Endothelial cell of umbilical vein (primary cell): ENCODE measurements at regions not wholly inside any gene's neighbourhood (a gene's known extent, or its start where the extent isn't known, plus 50 kb on each side); places are given as distances from the start of the nearest gene placed in this dataset.

ENCODE experiments used
- BruUV-seq: library from RNA; stranded (reverse); fragments of 400-500 nt; replicated peaks from 2 replicates; lab custom pipeline; 2021; lab: Mats Ljungman, UMichigan
- CTCF ChIA-PET: fragments of 300-600, 350-600 bp; sonication (Branson Sonifier 250); formaldehyde crosslinking; loops from one replicate; lab custom pipeline; 2021; ENCODE audit warnings: antibody characterized with exemption, inconsistent platforms; lab: Charles Lee
- POLR2A ChIA-PET: fragments of 300-600, 350-600 bp; sonication (Branson Sonifier 250); formaldehyde crosslinking; loops from one replicate; lab custom pipeline; 2021; ENCODE audit warnings: antibody characterized with exemption, inconsistent platforms; lab: Charles Lee
- DNase-seq: peaks from one replicate; pipeline ENCODE4 v3.0.0-alpha.2; 2011; ENCODE audit warnings: low read depth, low spot score
- FAIRE-seq: peaks from 2 replicates; lab custom pipeline; 2011; peaks lifted over from hg19 to GRCh38; lab: Jason Lieb, UNC
- H2AFZ ChIP-seq: 2 replicates; pipeline ENCODE4 v1.6.0; 2012; ENCODE audit warnings: low read depth, low read length, control low read depth, inconsistent platforms
- H3K27ac ChIP-seq: 2 replicates; pipeline ENCODE4 v1.5.1; 2011; ENCODE audit warnings: low read depth, mild to moderate bottlenecking, control low read depth, low read length, moderate library complexity; ENCODE audit not compliant: insufficient read depth
- H3K27me3 ChIP-seq, 2 experiments: 2 replicates each; pipeline versions ENCODE4 v1.6.0 to v1.6.1; 2011; ENCODE audit warnings: low read length in 2 of 2, mixed read lengths in 1 of 2; ENCODE audit not compliant: control insufficient read depth in 2 of 2, insufficient read depth in 2 of 2
- H3K36me3 ChIP-seq, 2 experiments: 2 replicates in 1 of 2; 3 replicates in 1 of 2; pipeline ENCODE4 v1.5.1; 2011; ENCODE audit warnings: low read length in 2 of 2, mild to moderate bottlenecking in 1 of 2, moderate library complexity in 1 of 2; ENCODE audit not compliant: control insufficient read depth in 2 of 2, insufficient read depth in 2 of 2; ENCODE audit errors: extremely low read depth in 1 of 2
- H3K4me1 ChIP-seq: 3 replicates; pipeline ENCODE4 v1.5.1; 2011; ENCODE audit warnings: mild to moderate bottlenecking, low read length; ENCODE audit not compliant: control insufficient read depth, insufficient read depth; ENCODE audit errors: extremely low read depth
- H3K4me2 ChIP-seq: 2 replicates; pipeline ENCODE4 v1.6.1; 2011; ENCODE audit warnings: low read length, control low read depth, mixed read lengths; ENCODE audit not compliant: insufficient read depth
- H3K4me3 ChIP-seq, 3 experiments: fragments of 200-600 bp in 1 of 3; sonication (generic), shearing (Covaris generic) in 1 of 3; replicated peaks in 1 of 3; 2 replicates each; pipeline ENCODE4 v1.5.1; 2011 to 2016; ENCODE audit warnings: control low read depth in 3 of 3, low read length in 3 of 3, mild to moderate bottlenecking in 2 of 3, inconsistent platforms in 1 of 3, low read depth in 1 of 3, moderate library complexity in 1 of 3; ENCODE audit not compliant: insufficient read depth in 1 of 3
- H3K79me2 ChIP-seq: 2 replicates; pipeline ENCODE4 v1.6.0; 2012; ENCODE audit warnings: low read length, inconsistent platforms; ENCODE audit not compliant: control insufficient read depth, insufficient read depth
- H3K9ac ChIP-seq: replicated peaks from 2 replicates; pipeline ENCODE3; 2011; ENCODE audit warnings: low read length, control low read depth; ENCODE audit not compliant: insufficient read depth; ENCODE audit errors: extremely low read depth
- H3K9me1 ChIP-seq: replicated peaks from 3 replicates; pipeline ENCODE4 v1.6.0; 2011; ENCODE audit warnings: mild to moderate bottlenecking, low read length; ENCODE audit not compliant: control insufficient read depth, insufficient read depth; ENCODE audit errors: extremely low read depth
- H3K9me3 ChIP-seq: replicated peaks from 2 replicates; pipeline ENCODE4 v1.5.1; 2012; ENCODE audit warnings: low read length, inconsistent platforms; ENCODE audit not compliant: control insufficient read depth, insufficient read depth
- H4K20me1 ChIP-seq: replicated peaks from 2 replicates; pipeline ENCODE3; 2011; ENCODE audit warnings: mild to moderate bottlenecking, low read length; ENCODE audit not compliant: control insufficient read depth, insufficient read depth; ENCODE audit errors: extremely low read depth
- EZH2 ChIP-seq: IDR thresholded peaks from 2 replicates; pipeline ENCODE4 v1.6.1; 2012; ENCODE audit warnings: borderline replicate concordance, low read depth, mild to moderate bottlenecking, moderate library complexity, low read length, inconsistent platforms; ENCODE audit not compliant: severe bottlenecking
- FOS ChIP-seq: IDR thresholded peaks from 2 replicates; pipeline ENCODE4 v1.6.1; 2011; ENCODE audit warnings: mild to moderate bottlenecking, low read length, moderate library complexity, borderline replicate concordance; ENCODE audit not compliant: insufficient read depth
- GATA2 ChIP-seq: IDR thresholded peaks from 2 replicates; pipeline ENCODE4 v1.7.0; 2011; ENCODE audit warnings: low read depth, mild to moderate bottlenecking, moderate library complexity, mixed read lengths, low read length; ENCODE audit not compliant: insufficient read length, insufficient read depth
- JUN ChIP-seq: IDR thresholded peaks from 2 replicates; pipeline ENCODE4 v1.6.1; 2011; ENCODE audit warnings: borderline replicate concordance, low read depth; ENCODE audit not compliant: insufficient read length, insufficient read depth
- MYC ChIP-seq: IDR thresholded peaks from one replicate; pipeline ENCODE4 v1.6.1; 2011; ENCODE audit warnings: mild to moderate bottlenecking, low read depth, low read length
- POLR2A ChIP-seq: IDR thresholded peaks from 2 replicates; pipeline ENCODE4 v1.6.1; 2012; ENCODE audit warnings: low read depth, mild to moderate bottlenecking, control low read depth, low read length
- POLR2AphosphoS5 ChIP-seq: IDR thresholded peaks from 2 replicates; pipeline ENCODE4 v1.6.1; 2012; ENCODE audit warnings: low read depth, mild to moderate bottlenecking, control low read depth, low read length, moderate library complexity; ENCODE audit not compliant: insufficient read depth
- dilution Hi-C: fragments of 300-500 bp; cut with MboI; formaldehyde crosslinking; loops from one replicate; pipeline ENCODE4 v1.15.0; 2019; ENCODE audit warnings: low sequenced_read_pairs; ENCODE audit not compliant: extremely low pct_ligation_motif_present
- intact Hi-C: fragments of 100-400 bp; cut with micrococcal nuclease; formaldehyde crosslinking; loops from one replicate; pipeline ENCODE4 v1.10.0; 2022
- TF ChIP-seq, protein P1 (sequence below), 2 donors: IDR thresholded peaks; 1 replicate in 1 of 2; 2 replicates in 1 of 2; pipeline ENCODE4 v1.5.1; 2011; ENCODE audit warnings: low read length in 2 of 2, mild to moderate bottlenecking in 2 of 2, moderate library complexity in 2 of 2, control low read depth in 1 of 2, inconsistent platforms in 1 of 2, low read depth in 1 of 2; ENCODE audit not compliant: insufficient read depth in 1 of 2; ENCODE audit errors: extremely low read depth in 1 of 2
- TF ChIP-seq, protein P2 (sequence below): IDR thresholded peaks from 2 replicates; pipeline ENCODE4 v1.6.1; 2011; ENCODE audit not compliant: insufficient read depth, insufficient read length

DNA sequence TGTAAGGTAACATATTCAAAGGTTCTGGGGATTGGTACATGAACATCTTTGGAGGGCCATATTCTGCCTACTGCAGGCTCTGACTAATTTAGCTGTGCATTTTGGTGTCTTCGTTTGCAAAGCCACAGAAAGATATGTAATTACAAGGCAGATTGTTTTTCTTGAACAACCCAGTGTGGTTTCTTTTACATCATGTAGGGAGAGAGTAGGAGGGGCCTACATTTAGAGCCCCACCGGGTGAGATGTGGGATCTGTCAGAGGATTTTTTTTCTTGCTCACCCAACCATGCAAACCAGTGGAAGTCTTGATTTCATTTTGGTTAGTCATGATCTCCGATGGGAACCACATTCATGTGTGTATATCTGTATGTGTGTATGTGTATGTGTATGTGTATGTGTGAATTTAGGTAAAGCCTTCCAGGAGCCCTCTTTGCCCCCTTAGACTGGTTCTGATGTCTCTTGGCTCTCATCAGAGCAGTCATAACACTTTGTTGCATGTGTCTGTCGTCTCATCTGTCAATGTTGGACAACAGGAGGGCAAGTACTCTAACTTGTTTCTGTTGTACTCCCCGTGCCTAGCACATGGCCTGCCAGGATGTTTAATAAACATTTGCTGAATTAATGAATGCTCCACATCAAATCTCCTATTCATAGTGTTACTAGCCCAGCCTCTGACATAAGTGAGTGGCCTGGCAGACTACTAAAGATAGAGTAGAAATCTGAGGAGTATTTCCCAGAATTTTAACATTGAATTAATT is 239.9 kb downstream of the MTX2 start:
- no peak overlapping the region for H3K4me3 ChIP-seq
- intact Hi-C loops: no loop called here
- dilution Hi-C loops: no loop called here
- H3K27me3 ChIP-seq: no peaks in the 10 kb centered on the region
- H3K36me3 ChIP-seq: no peaks in the 10 kb centered on the region
- BruUV-seq: no TSS peak
- TF ChIP-seq, protein P1, sequence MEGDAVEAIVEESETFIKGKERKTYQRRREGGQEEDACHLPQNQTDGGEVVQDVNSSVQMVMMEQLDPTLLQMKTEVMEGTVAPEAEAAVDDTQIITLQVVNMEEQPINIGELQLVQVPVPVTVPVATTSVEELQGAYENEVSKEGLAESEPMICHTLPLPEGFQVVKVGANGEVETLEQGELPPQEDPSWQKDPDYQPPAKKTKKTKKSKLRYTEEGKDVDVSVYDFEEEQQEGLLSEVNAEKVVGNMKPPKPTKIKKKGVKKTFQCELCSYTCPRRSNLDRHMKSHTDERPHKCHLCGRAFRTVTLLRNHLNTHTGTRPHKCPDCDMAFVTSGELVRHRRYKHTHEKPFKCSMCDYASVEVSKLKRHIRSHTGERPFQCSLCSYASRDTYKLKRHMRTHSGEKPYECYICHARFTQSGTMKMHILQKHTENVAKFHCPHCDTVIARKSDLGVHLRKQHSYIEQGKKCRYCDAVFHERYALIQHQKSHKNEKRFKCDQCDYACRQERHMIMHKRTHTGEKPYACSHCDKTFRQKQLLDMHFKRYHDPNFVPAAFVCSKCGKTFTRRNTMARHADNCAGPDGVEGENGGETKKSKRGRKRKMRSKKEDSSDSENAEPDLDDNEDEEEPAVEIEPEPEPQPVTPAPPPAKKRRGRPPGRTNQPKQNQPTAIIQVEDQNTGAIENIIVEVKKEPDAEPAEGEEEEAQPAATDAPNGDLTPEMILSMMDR (IDR thresholded peaks at IDR 0.05; ENCODE audit: extremely low read depth in 1 of 2, insufficient read depth in 1 of 2, low read depth in 1 of 2, low read length in 2 of 2): no peak
- TF ChIP-seq MYC (no peak), POLR2AphosphoS5 (no peak), GATA2 (no peak), JUN (no peak), FOS (no peak), EZH2 (no peak), POLR2A (no peak)
- TF ChIP-seq, protein P2, sequence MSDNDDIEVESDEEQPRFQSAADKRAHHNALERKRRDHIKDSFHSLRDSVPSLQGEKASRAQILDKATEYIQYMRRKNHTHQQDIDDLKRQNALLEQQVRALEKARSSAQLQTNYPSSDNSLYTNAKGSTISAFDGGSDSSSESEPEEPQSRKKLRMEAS: no peak
- H3K27ac ChIP-seq: no peak overlapping the region
- H3K9me3 ChIP-seq: no peaks in the 10 kb centered on the region
- DNase-seq (no peak), FAIRE-seq (no peak)
- ChIA-PET POLR2A (no interaction called here), CTCF (interaction anchor here (1.4 kb wide), 1 partner anchor 19 kb away, joined by 3 read pairs; no protein-coding TSS in a partner anchor)
- H3K9me1 ChIP-seq: no peaks in the 10 kb centered on the region
- H3K79me2 ChIP-seq: no peaks in the 10 kb centered on the region
- H4K20me1 ChIP-seq: no peaks in the 10 kb centered on the region
- no peak overlapping the region for H2AFZ ChIP-seq
- H3K4me2 ChIP-seq: no peak overlapping the region
- no peaks in the 10 kb centered on the region for H3K4me1 ChIP-seq
- no peak overlapping the region for H3K9ac ChIP-seq
